Superior temporal gyrus (tissue), 1 donor: ENCODE measurements at regions not wholly inside any gene's neighbourhood (a gene's known extent, or its start where the extent isn't known, plus 50 kb on each side); places are given as distances from the start of the nearest gene placed in this dataset.
A peak's percentile ranks its signal among the peaks of the same experiment; 100 is the strongest.

Experiments used
- DNase-seq: peaks from one replicate; pipeline ENCODE4 v3.0.0-alpha.2; 2016; ENCODE audit errors: extremely low spot score

DNA sequence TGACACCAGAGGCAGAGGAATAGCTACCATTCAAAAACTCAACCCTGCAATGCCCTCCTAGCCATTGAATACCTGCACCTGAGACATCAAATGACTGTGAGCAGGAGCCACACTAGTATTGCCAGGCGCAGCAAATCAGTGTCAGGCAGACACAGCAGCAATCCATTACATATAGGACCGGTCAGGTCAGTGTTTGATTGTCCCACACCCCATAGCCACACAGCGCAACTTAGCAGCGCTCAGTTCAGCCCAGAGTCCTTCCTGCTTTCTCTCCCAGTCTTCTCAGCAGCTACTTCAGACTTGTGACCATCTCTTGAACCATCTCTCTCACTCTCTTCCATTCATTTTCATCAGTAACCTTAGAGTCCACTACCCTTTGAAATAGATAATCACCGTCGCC is 181.6 kb upstream of the GPR12 start:
- DNase-seq, result no peak

DNA sequence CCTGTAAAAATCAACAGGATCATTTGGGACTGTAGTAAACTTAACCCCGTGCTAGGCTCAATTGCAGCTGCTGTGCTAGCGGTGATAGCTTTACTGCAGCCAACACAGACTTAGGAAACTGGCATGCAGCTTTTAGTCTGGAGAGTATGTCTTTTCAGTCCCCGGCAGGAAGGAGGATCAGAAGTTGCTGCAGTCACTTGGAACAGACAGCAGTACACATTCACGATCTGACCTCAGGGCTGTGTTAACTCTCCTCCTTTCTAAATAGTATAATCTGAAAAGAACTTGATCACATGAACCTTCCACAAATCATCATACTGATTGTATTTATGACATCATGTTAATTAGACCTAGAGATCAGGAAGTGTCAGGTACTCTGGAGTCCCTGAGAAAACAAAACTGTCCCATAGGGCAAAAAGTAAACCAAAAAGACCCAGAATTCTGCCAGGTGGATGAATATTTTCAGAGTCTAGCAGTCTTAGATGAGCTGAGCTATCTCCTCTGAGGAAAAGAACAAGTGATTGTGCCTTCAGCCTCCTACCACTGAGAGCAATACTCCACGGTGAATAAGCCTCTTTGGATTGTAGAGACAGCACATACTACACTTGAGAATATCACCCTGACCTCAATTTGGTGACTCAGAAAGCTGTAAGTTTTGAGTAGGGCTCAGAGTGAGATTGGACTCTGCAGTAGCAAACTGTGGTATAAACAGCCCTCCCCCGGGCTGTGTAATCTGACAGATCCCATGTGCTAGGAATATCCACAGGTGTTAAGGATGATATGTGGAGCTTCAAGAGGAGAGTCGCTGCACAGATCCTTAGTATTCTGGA is 181.0 kb upstream of the GPR12 start:
- DNase-seq, result no peak

DNA sequence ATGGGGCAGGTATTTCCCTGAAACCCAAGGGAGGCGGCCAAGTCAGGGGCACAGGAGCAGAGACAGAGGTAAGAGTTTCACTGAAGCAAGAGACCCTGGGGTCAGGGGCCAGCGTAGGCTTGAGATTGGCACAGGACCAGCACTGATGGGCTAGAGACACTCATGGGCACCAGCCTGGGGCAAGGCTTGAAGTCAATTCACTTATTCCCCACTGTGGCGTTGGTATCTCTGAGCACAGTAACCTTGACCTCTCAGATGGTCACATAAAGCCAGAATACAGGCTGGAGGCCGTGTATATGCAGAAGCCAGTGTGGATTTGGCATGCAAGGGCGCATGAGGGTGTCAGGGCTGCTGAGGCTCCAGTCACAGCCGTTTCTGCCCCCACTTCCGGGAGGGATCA is 173.5 kb upstream of the GPR12 start:
- DNase-seq, result no peak

DNA sequence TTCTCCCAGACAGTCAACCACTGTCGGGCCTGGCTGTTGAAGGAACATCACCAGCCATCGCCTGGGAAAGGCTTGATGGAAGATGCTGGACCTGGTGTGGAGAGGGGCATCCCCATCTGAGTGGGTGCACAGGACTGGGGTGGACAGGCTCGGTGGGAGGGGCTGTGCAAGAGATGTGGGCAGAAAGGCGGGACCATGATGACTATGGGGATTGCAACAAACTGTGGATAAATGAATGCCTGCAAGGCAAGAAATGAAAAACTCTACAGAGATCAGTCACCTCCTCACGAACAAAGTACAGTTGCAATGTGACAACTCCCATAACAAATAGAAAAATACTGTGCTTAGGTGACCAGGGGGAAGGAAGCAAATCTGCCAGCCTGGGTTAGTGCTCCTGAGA is 171.9 kb upstream of the GPR12 start:
- DNase-seq, result no peak

DNA sequence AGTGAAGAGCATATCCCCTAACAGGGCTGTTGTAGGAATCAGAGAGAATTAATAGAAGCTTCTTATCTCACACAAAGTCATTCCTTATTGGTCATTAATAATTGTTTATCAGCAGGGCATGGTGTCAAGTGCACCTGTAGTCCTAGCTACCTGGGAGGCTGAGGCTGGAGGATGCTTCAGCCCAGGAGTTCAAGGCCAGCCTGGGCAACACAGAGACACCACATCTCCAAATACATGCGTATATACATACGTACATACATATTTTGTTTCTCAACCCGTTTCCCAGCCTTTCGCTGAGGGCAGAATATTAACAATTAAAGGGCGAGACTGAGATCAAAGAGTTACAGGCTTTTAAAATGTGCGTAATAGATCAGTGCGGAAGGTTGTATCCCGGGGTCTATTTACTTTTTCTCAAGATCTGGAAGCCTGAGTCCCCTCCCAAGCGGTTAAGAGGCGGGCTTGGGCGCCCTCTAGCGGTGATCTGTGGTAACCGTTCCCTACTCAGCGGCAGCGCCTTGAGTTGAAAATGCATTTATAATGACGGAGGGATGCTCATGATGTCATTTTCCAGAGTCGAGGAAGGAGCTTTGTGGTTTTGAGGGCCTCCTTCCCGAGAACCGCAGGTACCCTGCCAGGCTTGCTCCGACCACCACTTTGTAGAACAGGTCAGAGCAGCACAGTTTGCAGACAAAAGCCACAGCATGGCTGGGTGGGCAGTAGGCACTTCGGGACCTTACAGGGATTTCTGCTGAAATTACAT is 169.6 kb upstream of the GPR12 start:
- DNase-seq, result peak; percentile 95

DNA sequence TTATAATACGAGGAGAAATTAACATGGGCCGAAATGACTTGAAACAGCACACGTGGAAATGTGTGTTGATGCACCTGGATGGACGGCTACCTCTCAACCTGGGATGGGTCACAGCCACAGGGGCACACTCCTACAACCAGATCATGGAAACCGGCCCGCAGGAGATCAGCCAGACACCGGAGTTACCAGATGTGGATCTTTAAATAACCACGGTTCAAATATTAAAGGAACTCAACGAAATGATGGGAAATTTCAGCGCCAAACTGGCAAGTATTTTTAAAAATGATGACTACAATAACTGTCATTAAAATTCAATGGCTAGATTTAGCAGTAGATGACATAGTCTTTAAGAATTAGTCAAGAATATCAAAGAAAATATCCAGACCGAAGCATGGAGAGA is 166.9 kb upstream of the GPR12 start:
- no peak for DNase-seq

DNA sequence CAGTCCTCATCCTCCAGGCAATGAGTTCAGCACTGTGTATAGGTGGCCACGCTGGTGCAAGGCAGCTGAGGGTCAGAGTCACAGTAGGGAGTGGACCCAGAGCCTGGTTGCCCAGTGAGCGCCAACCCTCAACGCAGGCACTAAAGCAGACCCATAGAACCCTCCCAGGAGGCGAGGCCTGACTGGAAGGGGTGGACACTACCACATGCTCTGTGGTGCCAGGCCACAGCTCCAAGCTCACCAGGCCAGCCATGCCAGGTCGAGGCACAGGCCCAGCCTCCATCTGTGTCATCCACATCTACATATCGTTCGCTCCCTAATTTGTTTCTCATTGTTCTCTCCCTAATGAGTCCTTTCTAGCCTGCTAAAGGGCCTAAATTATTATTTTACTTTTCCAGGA is 165.8 kb upstream of the GPR12 start:
- DNase-seq, result no peak

DNA sequence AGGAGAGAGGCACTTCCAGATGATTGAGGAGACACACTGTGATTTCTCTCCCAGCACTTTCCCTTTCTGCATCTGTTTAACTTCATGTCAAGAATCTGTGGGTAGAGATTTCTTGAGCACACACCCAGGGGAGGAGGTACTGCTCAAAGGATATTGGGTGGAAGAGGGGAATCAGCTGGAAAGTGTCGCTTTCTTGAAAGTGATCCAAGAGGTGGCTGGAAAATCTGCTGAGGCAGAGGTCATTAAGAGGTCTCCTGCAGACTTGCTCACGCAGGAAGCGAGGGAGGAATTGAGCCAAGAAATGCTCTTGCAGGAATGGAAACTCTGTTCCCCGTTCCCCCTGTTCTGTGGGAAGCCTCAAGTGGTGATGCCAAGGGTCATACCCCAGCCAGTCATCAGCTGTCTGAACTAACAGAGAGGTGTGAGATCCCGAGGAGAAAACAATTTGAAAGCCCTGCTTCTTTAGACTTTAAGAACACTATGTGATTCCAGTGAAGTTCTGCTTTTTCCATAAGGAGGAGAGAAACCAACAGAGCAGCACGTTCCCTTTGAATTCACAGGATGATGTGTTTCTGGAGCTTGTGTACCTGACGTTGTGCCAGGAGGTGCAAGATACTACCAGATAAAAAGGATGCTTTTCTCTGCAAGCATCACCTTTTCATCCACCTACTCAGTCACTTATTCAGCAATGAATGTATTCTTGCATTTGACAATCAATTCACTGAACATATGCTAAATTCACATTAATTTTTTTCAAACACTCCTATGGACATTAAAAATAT is 163.4 kb upstream of the GPR12 start:
- DNase-seq, result no peak

DNA sequence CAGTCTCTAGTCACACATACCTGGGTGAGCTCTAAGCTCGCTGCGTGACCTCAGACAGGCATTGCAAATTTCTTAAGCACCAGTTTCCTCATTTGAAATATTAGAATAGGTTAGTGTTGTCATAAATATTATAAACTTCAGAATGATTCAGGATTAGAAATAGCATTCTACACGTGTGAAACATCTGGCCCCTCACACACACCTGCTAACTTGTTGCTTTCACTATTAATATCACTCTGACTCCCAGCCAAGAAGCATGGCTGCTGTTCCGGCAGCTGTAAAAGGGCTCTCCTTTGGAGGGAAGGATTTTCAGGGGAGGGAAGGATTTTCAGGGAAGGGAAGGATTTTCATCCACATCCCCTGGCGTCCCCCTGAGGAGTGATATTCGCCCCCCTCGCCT is 161.3 kb upstream of the GPR12 start:
- DNase-seq, result no peak

DNA sequence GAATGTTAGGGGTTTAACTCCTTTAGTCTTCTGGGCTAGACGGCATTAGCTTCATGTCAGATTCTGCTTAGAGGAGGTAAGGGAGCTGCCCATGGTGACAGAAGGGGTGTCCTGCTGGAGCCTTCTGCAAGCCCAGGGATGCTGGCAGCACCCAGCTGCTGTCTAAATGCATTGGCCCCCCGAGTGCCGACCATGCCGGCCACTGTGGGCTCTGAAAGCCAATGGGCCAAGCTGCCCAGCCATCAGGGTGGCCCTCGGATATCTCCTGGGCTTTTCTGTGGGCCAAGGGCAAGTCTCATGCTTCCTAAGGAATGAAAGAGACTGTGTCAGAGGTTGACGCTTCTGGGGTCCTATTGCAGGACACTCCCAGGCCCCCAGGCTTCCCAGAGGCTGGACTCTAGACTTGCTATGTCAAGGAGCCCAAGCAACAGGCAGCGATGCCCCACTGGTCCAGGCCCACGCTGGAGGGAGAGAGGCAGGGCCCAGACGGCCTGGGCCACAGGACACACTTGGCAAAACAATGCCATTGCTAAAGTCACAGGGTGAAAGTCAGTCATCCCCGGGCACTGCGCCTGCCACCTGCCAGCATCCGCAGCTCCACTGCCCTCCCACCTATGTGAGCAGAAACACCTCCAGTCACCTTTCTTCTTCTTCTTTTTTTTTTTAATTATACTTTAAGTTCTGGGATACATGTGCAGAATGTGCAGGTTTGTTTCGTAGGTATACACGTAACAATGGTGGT is 160.2 kb upstream of the GPR12 start:
- DNase-seq, result no peak

DNA sequence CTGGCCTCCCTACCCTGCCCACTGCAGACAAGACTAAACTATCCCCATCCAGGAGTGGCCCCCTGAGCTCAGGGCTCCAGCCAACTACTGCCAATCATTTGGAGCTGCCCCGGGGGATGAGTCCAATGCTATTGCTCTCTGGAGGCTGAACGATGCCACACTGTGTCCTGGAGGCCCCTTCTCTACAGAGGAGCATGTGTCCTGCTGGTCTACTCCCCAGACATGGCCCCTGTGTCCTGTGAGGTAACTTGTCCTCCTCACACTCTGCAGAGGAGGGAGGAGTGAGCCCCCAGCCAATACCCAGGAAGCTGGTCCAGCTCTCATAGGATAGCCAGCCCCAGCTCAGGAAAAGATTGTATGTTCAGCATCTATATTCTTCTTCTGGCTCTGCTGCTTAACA is 159.1 kb upstream of the GPR12 start:
- no peak for DNase-seq

DNA sequence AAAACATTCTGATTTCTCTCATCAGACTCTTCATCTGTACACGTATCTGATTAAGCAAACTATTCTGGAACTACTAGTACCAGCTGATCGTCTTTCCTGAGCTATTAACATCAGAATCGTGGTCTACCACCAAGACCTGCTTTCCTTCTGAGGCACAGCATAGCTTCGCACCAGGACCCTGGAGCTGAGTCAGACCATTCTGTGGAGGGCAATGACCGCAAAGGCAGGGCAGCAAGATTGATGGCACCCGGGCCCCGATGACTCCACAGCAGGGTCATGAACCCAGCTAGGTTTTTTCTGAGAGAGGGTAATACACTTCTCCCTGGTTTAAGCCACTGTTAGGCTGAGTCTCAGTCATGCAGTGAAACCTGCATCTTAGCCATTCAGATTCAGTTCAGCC is 158.7 kb upstream of the GPR12 start:
- DNase-seq, result no peak

DNA sequence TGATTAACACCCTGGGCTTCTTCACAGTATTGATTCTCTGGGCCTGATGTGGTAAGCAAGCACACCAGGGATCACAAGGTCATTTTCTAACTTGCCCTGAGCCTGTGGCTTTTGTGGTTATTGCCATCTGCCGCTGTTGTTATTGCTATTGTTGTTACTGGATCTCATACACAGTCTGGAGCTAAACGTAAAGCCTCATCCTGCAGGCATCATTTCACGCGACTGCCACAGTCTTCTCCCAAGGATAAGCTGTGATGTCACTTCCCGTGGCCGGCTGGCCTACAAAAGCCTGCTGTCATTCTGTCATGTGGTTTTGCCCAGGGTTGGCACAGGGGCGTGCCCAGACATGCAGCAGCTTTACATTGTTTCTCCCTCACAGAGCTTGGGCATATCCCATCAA is 154.0 kb upstream of the GPR12 start:
- DNase-seq, result no peak

DNA sequence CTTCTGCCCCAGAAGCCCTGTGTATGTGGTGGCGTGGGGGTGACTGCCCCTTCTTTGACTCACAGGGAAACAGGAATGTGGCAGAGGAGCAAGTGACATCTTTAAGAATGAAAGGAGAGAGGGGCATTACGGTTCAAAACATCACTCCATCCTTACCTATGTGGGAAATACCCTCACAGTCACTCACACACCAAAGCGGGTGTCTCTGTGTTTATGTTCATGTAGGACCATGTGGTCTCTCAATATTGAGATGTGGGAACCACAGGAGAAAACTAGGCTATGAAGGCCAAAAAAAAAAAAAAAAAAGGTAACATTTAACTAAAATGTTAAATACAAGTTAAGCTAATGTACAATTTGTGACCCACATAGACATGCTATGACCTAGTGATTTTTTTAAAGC is 153.6 kb upstream of the GPR12 start:
- DNase-seq, result no peak

DNA sequence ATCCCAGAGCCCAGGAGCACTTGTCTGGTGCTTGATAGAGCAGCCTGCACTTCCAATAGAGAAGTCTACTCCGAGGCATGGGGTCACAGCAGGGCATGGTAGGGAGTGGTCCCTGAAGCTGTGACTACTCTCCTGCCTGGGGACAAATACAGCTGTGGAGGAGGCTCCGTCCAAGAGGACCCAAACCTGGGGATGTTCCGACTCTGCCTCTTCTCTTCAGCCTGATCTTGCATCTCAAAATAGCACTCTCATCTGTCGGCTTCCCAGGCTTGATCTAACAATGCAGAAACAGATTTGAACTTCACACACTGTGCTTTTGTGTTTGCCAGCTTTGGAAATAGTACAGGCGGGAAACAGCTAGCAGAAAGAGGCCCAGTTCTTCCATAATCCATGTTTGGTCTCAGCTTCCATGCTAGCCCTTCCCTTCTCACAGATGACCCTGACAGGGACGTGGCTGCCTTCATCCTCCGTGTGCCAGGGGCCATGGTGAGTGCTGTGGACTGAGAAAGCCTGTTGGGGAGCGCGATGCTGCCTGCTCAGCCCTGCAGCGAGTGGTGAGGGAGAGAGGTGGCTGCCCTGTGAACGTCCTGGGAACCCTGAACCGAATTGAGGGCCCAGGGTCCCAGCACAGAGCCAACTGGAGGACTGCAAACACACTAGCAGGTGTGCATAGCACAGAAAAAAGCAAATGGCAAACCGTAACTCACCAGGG is 150.3 kb upstream of the GPR12 start:
- DNase-seq, result peak; percentile 64

DNA sequence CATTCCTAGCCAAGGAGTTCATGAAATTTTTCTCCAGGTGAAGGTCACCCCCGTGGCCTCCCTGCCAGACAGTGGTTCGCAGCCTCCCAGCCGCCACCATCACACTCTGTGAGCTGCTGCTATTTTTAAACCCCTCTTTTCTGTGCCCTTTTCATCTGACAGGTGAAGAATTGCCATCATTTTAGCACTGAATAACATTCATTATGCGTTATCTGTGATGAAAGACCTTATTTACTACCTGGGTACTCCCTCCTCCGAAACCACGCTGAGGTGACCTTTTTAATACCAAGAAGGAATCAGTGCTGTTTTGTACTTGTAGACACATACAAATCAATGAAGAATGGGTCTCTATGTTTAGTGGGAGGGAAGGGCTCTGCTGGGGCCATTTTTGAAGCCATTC is 148.9 kb upstream of the GPR12 start:
- no peak for DNase-seq

DNA sequence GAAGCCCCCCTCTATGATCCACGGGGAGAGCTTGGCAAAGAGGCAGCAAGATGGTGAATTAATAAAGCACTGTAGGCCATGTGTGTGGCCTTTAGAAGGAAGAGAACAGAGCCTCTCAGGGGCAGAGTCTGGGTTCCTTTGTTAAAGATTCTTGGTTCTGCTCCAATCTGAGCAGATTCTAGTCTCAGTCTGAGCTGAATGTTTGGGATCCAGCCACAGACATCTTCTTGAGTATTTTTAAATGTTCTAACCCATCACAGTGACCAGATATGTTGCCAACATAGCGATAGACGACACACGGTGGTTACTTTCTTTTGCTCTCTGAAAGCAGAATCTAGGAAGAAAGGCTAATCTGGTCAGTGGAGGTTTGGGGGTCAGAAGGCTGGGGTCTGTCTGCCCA is 147.5 kb upstream of the GPR12 start:
- DNase-seq, result peak; percentile 40

DNA sequence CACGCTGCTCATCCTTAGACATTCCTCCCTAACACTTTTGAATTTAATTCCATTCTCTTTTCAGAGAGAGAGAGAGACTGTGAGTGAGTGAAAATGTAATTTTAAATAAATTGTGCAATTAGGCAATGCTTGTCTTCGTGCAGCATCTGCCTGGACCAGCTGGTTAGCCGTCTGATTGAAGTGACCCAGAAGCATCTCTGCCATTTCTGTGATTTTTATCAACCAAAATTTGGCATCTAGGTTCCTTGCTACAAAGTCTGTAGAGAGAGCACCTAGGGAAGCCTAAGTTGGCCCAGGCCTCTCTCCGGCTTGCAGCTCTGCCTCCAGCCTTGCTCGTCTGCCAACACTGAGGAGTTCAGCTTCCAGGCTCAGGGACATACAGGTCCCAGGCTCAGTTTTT is 138.6 kb upstream of the GPR12 start:
- DNase-seq, result no peak

DNA sequence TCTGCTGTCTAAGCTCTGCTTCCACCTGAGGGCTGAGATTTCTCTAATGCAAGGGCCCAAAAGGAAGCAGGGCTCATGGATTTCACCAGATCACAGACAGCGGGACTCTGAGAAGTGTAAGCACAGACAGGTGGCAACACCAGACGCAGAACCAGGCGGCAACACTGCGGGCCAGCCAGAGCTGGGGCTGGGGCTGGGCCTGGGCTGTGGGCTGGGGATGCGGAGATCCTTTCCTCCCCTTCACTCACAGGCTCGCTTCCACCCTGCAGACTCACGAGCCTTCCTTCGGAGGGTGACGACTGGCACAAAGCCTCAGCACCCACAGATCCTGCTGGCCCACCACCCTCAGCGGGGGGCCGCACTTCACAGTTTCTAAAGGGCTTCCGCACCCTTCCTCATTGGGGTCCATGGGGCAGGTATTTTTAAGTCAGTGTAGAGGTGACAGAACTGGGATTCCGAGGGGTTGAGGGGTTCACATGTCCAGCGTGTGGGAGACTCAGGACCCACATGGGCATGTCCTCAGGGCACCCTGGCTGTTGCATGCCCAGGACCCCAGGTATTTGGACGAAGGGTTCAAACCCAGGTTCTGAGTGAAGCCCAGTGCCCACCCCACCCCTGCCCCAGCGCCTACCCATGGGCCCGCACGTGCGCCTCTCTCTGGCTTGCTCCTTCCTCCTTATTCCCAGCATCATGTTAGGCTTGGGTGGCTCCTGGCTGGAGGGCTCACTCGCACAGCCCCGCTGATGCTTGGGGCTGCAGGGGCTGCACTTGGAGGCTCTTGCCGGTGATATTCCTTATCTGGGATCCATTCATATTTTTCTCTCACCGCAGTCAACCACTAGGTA is 137.3 kb upstream of the GPR12 start:
- DNase-seq, result no peak

DNA sequence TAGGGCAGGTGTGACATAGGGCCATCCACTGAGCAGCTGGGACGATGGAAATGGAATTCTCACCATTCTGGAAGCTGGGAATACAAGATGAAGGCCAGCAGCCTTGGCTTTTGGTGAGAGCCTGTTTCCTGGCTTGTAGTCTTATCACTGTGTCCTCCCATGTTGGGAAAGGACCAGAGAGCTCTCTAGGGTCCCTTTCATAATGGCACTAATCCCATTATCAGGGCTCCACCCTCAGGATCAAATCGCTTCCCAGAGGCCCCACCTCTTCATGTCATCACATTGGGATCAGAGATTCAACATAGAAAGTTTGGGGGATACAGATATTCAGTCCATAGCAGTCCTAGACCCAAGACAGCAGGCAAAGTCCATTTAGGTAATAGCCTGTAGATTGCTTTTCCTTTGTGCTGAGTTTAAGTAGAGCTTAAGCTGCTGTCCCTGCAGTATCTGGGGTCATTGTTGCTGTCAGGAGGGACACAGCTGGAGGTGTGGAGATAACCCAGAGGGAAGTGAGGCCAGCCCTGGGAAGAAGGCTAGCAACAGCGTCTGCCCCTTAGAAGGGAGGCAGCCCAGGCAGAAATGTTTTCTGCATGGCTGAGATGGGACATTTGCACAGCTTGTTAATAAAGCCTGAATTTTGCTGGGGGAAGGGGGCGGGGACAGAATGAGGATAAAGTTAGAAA is 136.5 kb upstream of the GPR12 start:
- no peak for DNase-seq
